ENCODE measurements at regions not wholly inside any gene's neighbourhood (a gene's known extent, or its start where the extent isn't known, plus 50 kb on each side); places are given as distances from the start of the nearest gene placed in this dataset.

DNA sequence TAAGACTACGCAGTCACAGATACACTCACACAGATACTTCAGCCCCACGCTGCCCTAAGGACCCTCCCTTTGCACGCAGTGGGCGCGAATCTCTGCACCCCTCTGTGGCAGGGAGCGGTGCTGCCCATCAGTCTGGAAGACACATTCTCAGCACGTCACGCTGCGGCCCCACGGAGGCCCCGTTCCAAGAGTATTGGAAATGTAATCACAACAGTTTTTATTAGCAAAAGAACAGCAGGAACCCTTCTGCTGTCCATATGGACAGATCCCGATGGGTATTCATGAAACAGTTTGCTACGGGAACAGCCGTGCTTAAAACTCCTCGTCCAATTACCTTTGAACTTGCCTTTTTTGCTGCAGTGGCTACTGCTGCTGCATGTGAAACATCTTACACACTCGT lies 131.0 kb downstream of the RPS24 start:
- DNase-seq, result no peak

DNA sequence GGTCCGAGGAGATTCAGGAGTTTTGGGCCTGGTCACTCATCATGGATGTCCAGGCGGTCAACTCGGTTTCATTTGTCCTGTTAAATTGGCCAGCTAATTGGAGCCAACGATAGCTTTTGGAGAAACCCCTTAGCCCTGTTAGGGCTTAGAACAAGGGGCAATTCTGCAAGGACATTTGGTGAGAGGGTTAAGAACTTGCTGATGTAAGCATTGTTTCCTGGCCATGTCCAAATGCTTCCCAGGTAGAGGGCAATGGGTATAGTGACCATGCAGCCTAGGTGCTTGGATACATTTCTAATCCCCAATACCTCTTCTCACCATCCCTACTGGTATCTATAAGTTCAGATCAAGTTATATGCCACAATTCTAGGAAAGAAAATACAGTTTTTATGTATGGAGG lies 131.5 kb downstream of the RPS24 start:
- no peak for DNase-seq

DNA sequence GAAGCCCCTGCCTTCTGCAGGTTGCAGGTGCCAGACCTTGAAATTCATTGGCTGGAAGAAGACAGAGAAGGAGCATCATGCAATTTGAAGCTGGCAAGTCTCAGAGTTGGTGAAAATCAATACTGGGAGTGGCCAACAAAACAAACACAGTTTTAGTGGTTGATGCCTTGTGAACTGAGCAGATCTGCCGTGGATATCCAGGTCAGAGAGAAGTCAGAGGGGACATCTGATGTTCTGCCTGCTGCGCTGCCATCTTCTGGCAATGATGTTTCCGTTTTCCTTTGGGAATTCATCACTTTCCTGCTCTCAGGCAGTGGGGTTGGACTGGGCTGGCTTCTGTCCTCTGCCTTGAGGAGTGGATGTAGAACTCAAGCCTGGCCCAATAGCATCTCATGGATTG lies 132.0 kb downstream of the RPS24 start:
- DNase-seq, result no peak

DNA sequence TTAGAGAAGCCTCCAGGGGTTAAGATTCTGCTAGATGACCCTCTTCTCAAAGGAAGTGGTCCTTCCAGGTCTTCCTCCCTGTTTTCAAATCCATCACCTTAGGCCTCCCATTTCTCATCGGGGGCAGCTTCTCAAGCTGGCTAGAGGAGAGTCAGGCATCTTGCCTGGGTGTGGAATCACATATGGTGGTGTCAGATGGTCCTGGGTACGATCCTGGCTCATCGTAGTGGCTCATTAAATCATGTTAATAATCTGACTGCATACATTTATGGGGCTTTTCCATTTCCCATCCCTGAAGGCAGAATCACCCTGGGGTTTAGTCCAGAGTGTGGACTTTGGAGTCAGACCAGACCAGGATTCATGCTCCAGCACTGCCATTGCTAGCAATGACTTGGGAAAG lies 132.6 kb downstream of the RPS24 start:
- no peak for DNase-seq

DNA sequence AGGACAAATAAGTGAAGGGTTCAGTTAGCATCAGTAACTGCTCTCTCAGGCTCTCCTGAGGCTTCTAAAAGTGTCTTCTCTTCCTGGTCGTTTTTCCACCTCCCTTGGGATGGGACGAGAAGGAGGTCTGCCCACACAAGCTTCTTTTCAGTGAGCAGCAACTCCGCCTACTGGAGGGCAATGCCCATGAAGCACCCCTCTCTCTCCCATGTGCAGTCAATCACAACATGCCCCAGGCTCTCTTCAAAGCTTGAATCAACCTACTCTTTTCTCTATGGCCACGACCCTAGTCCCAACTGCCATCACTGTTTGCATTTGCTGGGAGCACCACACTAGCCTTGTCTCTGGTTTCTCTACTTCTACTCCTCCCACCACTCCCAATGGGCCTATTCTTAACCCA lies 135.6 kb downstream of the RPS24 start:
- DNase-seq, result no peak

DNA sequence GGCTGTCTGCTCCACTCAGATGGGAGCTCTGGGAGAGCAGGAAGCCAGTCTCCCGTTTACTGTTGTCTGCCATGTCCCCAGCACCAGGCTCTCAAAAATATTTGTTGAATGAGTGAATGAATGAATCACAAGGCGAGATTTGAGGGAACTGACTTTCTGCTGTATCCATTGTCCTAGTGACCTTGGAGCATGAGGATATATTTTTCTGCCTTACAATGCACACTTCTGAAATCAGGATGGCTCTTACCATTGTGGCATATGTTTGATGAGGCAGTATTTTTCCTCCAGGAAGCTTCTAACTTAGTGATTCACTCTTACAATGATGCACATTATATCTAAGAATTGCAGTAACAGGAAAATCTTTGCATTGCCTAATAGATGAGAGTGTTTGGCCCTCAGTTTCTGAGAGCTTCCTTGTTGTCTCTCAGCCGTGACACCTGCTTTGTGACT lies 136.4 kb downstream of the RPS24 start:
- no peak for DNase-seq

DNA sequence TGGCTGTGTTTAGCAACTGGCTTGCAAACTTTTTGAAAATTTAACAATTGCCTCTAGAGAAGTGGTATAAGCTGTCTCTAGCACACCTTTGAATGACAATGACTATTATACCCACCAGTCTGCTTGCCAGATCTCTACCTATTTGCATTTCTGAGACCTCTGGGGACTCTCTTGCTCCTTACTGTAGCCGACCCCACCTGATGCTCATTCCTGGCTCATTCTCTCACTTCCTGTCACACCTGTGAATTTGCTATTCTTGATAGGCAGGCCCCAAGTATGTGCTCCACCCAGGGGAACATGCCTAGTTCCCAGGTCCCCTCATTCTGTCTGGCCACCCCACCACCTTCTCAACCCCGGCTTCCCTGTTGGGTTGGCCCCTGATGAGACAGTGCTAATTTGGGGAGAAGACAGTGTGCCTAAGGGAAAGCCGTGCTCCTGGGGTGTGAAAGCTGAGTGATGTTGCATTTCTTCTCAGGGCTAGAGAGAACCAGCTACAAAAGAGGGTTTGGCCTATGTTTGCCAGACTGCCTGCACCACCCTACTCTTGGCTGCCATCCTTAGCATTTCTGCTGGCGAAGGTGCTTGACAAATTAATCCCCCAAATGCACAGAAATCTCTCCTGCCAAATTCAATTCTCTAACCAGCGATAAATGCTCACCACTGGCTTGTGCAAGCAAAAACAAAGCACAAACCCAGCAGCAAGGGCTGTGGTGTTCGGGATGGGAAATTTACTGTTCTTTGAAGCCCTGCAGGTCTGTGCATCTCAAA lies 138.2 kb downstream of the RPS24 start:
- DNase-seq, result no peak

DNA sequence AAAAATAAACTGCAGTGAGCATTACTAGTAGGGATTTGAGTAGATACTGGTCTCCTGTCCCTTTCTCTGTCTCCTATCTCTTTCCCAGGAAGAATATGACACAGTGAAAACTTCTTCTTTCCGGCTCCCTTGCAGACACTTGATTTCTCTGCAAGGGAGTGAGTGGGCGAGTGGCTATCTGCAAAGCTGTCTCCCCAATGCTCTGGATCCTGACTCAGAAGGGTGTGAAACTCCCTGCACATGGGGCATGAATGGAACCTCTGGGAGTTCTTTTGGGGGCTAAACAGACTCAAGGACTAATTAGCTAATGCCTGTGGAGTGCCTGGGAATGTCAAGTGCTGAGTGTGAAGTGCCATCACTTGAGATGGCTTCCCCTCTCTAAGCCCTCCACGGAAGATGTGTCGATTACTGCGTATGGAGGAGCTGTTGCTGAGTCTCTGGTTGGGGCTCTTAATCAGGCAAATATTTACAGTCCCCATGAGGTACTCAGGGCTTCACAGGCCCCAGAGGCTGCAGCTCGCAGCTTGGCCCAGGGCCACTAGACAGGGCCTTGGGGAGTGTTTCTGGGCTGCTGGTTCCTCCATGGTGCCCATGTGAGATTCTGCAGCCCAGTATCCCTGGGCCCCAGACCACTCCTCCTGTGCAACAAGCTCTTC lies 139.8 kb downstream of the RPS24 start:
- no peak for DNase-seq

DNA sequence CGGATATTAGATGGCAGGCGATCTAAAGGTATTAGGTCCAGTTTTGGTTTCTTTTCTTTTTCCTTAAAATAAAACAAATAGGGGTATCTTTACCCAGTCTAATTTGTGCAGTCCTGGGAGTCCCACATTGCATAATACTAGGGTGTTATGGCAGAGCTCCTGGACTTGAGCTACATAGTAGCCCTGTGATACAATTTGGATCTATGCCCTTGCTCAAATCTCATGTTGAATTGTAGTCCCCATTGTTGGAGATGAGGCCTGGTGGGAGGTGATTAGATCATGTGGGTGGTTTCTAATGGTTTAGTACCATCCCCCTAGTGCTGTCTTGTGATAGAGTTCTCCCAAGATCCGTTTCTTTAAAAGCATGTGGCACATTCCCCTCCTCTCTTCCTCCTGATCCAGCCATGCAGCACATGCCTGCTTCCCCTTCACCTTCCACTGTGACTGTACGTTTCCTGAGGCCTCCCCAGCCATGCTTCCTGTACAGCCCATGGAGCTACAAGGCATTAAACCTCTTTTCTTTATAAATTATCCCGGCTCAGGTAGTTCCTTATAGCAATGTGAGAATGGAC lies 141.9 kb downstream of the RPS24 start:
- no peak for DNase-seq

DNA sequence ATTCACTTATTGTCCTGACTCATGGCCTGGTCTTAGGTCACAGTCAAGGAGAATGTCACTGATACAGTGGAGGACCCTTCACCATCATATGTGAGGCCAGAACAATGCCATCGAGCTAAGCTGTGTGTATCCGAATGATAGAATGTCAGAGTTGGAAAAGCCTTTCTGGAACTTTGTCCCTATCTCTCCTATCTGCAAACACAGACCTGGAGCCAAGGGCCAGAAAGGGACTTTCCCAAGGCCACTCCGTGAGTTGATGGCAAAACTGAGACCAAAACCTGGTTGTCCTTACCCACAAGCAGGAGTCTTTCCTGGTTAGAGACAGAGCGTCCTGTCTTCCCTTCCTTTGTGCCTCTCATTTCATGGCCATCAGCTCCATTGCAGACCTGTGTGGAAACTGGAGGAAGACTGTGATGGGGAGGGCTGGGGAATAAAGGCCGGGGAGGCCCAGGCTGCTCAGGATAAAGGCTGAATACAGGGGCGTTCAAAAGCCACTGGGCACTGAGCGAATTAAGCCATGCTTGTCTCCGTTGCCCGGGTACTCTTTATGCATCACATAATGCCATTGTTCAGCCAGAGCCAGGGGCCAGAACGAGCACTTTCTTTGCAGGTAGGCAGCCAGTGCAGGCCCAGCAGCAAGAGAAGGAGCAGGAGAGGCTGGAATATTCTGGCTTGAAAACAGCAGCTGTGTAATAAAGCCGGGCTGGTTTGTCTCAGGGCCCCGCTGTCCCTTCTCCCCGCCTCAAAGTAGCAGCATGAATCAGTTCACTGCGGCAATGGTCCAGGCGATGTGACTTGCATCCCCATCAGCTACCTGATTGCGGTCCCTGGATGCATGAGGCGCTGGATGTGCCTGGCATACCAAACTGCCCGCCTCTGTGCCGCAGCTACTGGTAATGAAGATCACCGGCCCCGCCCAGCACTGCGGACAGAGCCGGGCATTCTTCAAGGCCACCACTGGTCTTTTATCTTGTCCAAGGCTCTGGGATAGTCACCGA lies 143.0 kb downstream of the RPS24 start:
- no peak for DNase-seq

DNA sequence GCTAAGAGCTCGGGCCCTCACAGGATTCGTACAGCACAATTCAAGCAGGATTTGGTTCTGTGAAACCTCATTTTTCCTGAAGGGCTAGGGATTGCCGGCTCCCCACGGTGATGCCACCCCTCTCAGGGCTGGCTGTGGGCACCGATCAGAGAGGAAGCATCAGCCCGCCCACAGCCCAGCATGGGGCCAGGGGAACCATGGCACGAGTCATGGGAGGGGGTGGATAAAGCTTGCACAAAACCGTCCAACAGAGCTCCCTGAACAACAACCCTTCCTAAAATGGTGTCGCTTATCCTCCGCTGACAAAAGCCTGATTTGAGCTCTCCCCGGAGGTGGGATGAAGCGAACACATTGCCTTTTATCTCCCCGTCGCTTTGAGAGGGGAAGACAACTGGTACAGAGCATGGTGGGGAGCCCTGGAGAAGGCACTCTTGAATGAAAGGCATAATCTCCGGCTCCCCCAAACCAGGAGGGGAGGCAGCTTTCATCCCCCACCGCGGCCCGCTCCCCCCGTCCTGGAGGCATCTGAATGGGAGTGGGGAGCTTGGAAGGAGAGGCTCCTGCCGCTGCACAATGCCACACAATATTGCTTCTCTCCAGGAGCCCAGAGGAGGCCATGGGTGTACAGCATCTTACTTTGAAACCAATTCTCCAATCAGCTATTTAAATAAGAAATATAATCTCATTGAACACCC lies 144.0 kb downstream of the RPS24 start:
- no peak for DNase-seq

DNA sequence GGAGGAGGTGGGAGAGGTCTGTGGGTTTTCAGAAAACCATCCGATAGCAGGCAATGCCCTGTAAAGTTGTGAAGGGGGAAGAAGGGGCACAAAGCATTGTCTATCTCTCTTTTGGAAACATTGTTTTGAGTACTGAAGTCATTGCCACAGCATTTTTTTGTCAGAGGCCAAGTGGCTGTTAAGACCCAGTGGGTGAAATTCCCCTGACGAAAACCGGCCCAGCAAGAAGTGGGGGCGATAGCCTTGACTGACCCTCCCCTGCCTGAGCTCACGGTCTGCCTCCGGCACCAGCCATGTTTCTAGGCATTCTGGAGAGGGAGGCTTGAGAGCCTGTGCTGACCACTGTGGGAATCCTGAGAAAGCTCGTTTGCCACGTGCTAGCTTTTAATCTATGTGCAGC lies 144.7 kb downstream of the RPS24 start:
- no peak for DNase-seq

DNA sequence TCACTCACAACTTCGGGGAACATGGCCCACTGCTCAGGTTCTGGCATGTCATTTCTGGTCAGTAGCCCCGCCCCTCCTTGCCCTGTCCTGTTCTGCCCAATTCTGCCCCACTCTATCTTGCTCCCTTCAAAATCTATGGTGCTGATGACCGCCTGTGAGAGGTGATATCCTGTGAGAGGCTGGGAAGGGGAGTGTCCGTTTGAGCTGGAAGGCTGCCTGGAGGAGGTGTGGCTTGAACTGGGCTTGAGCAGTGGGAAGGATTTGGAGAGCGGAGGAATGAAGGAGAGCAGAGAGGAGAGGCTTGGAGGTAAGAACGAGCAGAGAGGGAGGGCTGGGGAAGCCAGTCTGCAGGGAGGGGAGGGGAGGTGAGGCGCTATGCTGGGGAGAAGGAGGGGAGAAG lies 145.3 kb downstream of the RPS24 start:
- DNase-seq, result no peak

DNA sequence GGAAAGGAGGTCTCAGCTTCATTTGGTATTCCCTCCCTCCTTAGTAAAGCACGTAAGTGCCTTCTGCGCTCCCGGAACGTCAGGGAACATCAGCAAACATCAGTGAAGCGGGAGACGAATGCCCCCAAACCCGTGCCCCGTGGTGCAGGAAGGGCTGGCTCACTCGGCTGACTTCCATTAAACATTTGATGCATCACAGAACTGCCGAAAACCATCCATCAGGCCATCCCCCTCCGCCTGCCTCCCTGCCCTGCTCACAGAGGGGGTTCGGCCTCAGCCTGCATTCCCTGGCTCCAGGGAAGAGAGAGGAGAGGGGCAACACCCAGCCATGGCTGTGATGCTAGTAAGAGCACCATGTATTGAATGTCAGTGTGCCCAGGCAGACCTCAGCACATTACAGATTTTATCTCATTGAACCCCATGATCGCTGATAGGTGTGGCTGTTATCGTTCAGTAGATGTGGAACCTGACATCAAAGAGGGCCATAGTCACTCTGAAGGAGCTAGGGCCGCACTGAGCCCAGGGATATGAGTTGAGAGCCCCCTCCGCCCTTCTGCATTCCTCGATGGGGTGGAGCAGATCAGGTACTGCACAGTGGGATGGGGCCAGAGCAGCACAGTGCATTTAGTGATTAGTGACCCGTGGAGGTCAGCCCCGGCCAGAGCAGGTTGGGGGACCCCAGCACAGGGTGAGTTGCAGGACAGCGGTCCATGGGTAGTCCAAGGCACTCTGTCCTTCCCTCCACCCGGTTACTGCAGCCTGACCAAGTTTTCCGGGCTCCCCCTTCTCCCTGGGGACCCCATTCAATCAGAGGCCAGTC lies 146.4 kb downstream of the RPS24 start:
- no peak for DNase-seq

DNA sequence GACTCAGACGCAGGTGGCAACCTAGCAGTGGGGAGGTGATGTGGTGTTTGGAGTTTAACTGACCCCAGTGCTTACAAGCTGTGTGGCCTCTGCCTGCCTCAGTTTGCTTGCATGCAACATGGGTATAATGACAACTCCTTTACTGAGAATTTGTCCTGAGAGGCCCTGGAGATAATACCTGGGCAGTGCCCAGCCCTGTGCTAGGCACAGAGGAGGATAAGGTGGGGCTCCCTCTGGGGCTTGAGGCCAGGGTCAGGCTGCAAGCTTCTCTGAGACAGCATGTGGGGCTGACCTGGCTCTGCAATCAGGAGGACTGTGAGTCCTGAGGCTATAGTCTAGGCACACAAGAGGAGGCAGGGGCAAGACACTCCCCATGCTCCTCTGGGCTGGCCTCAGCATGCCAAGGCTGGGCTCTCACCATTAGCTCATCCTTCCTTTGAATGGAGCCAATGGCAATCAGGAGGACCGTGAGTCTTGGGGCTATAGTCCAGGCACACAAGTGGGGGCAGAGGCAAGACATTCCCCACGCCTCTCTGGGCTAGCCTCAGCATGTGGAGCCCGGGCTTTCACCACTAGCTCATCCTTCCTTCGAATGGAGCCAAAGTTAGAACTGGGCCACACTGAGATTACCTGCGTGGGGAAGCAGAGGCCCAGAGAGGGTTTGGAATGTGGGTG lies 147.9 kb downstream of the RPS24 start:
- DNase-seq, result no peak

DNA sequence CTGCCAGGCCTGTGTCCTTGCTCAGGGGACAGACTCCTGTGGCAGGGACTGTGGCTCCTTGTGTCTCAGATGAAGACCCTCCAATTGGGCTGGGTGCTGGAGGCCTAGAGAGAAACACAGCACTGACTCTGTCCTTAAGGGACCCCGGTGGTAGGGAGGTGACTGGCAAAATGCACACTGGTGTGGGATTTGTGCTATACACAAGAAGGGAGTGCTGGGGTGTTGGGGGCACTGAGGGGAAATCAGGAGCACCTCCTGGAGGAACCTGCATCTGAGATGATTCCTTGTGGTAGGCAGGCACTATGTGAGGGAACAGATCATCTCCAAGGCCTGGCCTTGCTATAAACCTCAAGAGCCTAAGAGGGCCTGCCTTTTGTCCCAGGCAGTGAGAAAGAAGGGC lies 149.2 kb downstream of the RPS24 start:
- no peak for DNase-seq

DNA sequence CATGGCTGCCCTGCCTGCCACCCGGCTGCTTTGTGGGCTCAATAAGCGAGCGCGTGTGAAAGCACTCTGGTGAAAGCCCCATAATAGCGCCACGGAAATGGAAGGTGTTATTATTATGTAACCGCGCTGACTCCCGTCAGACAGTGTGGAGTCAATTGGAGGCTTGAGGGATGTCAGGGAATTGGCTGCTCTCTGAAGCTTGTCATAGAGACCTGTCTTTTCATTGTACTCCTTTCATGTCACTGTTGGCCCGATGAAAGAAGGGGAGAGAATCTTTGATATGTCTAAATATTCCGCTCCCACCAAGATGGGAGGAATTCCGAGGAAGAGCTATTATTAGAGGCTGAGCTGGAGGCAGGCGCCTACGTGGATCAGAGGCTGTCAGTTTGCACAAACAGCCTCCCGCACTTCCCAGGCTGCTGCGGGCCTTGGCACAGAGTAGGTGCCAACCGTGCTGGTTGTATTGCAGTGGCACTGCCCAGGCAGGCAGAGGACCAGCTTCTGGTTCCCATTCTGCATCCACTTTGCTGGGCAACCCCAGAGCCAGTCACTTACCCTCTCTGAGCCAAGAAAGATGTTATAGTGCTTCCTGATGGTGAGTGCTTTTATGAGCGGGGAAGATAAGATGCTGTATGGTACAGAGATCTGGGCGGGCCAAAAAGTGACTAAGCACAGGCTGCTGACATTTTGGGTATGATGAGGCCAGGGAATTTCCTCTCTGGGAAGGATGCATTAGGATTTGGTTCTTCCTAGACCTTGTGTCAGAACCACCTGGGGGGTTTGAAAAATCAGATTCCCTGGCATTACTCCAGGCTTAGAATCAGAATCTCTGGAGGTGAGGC lies 151.4 kb downstream of the RPS24 start:
- no peak for DNase-seq

DNA sequence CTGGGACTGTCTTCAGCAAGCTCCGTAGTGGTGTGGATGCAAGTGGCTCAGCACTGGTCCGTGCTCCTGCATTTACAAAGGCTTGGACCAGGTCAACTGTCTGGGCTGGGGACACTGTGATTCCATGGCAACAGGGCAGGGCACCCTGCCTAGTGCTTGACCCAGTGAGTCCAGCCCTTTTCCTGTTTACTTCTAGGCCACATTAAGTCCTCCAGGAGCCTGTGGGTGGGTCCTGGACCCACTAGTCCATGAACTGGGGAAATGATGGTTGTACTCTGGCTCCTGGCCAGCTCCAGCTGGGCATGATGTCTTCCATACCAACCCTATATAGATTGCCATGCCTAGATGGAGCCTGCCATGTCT lies 152.0 kb downstream of the RPS24 start:
- no peak for DNase-seq

DNA sequence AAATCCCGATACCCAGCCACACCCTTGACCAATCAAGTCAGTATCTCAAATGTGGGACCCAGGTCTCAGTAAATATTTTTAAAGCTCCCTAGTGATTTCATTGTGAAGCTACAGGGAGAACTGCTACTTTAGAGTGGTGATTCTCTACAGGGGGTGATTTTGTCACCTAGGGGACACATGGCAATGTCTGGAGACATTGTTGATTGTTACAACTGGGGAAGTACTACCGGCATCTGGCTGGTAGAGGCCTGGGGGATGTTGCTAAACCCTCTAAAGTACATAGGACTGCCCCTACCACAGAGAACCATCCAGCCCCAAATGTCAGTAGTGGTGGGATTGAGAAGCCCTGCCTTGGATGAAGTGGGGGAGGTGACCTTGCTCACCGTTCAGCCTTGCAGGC lies 152.9 kb downstream of the RPS24 start:
- DNase-seq, result no peak

DNA sequence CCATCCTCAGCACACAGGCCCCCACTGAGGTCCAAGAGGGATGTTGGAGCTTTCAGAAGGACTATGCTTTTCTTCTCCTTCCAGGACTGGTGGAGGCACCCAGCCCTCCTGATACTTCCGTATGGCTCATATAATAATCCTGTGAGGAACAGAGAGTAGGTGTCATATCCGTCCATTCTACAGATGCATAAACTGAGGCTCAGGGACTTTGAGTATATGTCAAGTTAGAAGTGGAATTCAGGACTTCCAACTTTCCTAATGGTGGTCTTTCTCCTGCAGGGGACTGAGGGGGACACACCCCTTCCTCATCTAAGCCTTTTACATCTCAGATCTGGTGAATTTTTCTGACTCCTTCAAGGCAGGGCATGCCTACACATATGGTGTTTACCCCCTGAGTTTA lies 153.7 kb downstream of the RPS24 start:
- DNase-seq, result no peak

All from amniotic stem cell (primary cell).